HepG2 (cell line): ENCODE measurements at regions not wholly inside any gene's neighbourhood (a gene's known extent, or its start where the extent isn't known, plus 50 kb on each side); places are given as distances from the start of the nearest gene placed in this dataset.

Experiments used
- ATF6 ChIP-seq: sonication (generic); formaldehyde crosslinking; conservative IDR thresholded peaks from 2 replicates; pipeline ENCODE4 v1.4.0; 2020; ENCODE audit warnings: missing genetic modification reagents
- ELF3 ChIP-seq: IDR thresholded peaks from 2 replicates; pipeline ENCODE4 v1.6.1; 2016; ENCODE audit warnings: missing genetic modification reagents, missing compliant biosample characterization
- GATAD2A ChIP-seq: IDR thresholded peaks from 2 replicates; pipeline ENCODE4 v1.6.1; 2016
- HOMEZ ChIP-seq: IDR thresholded peaks from 2 replicates; pipeline ENCODE4 v1.6.1; 2016; ENCODE audit warnings: low read depth
- KLF9 ChIP-seq: IDR thresholded peaks from 2 replicates; pipeline ENCODE4 v1.6.1; 2016; ENCODE audit warnings: low read depth
- MED1 ChIP-seq: sonication (generic); formaldehyde crosslinking; IDR thresholded peaks from 2 replicates; pipeline ENCODE4 v1.4.0; 2020; ENCODE audit warnings: missing genetic modification reagents
- PLRG1 ChIP-seq: fragments of 450-650 bp; conservative IDR thresholded peaks from 2 replicates; pipeline ENCODE4 v1.6.1; 2016
- TIGD3 ChIP-seq: sonication (generic); formaldehyde crosslinking; IDR thresholded peaks from 2 replicates; pipeline ENCODE4 v1.5.1; 2020; ENCODE audit warnings: mild to moderate bottlenecking, missing genetic modification reagents, borderline replicate concordance
- ZNF414 ChIP-seq: sonication (generic); formaldehyde crosslinking; IDR thresholded peaks from 2 replicates; pipeline ENCODE4 v1.5.0; 2020; ENCODE audit warnings: missing genetic modification reagents
- ZNF543 ChIP-seq: sonication (generic); formaldehyde crosslinking; IDR thresholded peaks from 2 replicates; pipeline ENCODE4 v1.4.0; 2020; ENCODE audit warnings: mild to moderate bottlenecking, missing genetic modification reagents
- ZNF776 ChIP-seq: sonication (generic); formaldehyde crosslinking; IDR thresholded peaks from 2 replicates; pipeline ENCODE4 v1.4.0; 2020; ENCODE audit warnings: mild to moderate bottlenecking, missing genetic modification reagents

- TF ChIP-seq TIGD3 (CRISPR knock-in tag) (no peak), ZNF776 (no peak), KLF9 (CRISPR knock-in tag) (no peak), ATF6 (no peak), PLRG1 (no peak), GATAD2A (CRISPR knock-in tag) (peak; percentile 52), HOMEZ (CRISPR knock-in tag) (0 out of 2 replicates have a peak, but pooled peaks have one; percentile 25), ZNF543 (no peak), ELF3 (CRISPR knock-in tag) (0 out of 2 replicates have a peak, but pooled peaks have one; percentile 15), ZNF414 (CRISPR knock-in tag) (no peak), MED1 (CRISPR knock-in tag) (0 out of 2 replicates have a peak, but pooled peaks have one; percentile 15)
- TF ChIP-seq, all 625 proteins: peak for 12
Observed at GRCh38 chr9:82588301-82589180, 474.4 kb downstream of the RASEF start (continued).
